ENCODE measurements at regions not wholly inside any gene's neighbourhood (a gene's known extent, or its start where the extent isn't known, plus 50 kb on each side); places are given as distances from the start of the nearest gene placed in this dataset.

DNA sequence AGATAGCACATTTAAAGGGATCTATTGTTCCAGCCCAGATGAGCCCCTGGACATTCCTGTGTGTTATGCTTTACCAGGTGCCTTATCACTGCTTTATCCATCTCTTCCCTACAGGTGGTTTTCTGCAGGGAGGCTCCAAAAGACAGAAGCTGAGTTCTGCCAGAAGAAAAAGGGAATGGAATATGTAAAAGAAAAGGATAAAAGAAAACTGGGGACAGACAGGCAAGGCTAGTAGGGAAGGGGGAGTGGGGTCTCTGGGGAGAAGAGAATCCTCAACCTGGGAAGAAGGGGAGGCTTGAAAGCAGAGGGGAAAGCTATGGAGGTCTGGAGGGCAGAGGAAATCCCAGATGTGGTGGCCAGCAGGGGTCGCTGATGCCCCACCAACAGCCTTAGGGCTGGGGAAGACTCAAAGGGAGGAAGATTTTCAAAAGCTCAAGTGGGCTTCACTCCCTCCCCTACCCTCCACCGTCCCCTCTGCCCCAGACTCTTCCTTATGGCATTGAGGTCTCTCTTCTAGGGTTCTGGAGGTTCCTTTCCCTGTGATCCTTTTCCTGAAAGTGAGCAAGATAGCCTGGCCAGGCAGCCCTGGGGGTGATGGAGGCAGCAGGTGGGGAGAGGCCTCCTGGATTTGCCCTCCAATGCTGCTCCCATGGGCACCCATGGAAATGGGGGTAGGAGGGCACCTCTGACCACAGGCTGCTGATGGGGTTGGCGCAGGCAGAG lies 178.1 kb upstream of the PKDCC start:
- no peaks in the 10 kb centered on the region for H3K27me3 ChIP-seq
- TF ChIP-seq POLR2A (IDR thresholded peaks at IDR 0.05): no peak
- TF ChIP-seq, protein P1, sequence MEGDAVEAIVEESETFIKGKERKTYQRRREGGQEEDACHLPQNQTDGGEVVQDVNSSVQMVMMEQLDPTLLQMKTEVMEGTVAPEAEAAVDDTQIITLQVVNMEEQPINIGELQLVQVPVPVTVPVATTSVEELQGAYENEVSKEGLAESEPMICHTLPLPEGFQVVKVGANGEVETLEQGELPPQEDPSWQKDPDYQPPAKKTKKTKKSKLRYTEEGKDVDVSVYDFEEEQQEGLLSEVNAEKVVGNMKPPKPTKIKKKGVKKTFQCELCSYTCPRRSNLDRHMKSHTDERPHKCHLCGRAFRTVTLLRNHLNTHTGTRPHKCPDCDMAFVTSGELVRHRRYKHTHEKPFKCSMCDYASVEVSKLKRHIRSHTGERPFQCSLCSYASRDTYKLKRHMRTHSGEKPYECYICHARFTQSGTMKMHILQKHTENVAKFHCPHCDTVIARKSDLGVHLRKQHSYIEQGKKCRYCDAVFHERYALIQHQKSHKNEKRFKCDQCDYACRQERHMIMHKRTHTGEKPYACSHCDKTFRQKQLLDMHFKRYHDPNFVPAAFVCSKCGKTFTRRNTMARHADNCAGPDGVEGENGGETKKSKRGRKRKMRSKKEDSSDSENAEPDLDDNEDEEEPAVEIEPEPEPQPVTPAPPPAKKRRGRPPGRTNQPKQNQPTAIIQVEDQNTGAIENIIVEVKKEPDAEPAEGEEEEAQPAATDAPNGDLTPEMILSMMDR (IDR thresholded peaks at IDR 0.05): peak; percentile 88 to 92 (median 90)
- DNase-seq (peak; percentile 75 to 76 (median 75)), ATAC-seq (peak; percentile 92 to 98 (median 96))
- intact Hi-C loops (cut with DNase I): loop anchor here (5.0 kb wide), 1 partner anchor 218 kb away; no protein-coding TSS in a partner anchor
- H3K4me1 ChIP-seq: no peaks in the 10 kb centered on the region
- no peaks in the 10 kb centered on the region for H3K9me3 ChIP-seq
- no peak overlapping the region for H3K27ac ChIP-seq
- 0% methylated on average over 2 of the region's 3 CpGs for WGBS (ENCODE audit: insufficient coverage, low coverage, low lambda C conversion rate, missing lambda C conversion rate)
- H3K36me3 ChIP-seq: no peaks in the 10 kb centered on the region
- H3K4me3 ChIP-seq: no peak overlapping the region

DNA sequence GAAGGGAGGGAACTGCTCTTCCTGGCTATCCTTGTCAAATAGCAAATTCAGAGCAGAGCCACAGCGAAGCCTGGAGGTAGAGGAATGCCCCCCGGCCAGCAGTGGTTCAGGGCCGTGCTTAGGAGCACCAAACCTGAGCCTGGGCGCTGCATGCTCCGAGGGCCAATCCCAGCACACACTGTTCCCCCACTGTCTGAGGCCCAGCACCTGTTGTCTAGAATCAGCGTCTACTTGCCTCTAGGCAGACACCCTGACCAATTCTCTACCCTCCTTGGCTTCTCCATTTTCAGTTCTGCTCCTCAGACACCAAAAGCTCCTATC lies 177.6 kb upstream of the PKDCC start:
- peak in 2 of 4 donors; percentile 11 to 12 for ATAC-seq
- WGBS (ENCODE audit: insufficient coverage, low coverage, low lambda C conversion rate, missing lambda C conversion rate): 80% methylated on average over 1 of the region's 6 CpGs

DNA sequence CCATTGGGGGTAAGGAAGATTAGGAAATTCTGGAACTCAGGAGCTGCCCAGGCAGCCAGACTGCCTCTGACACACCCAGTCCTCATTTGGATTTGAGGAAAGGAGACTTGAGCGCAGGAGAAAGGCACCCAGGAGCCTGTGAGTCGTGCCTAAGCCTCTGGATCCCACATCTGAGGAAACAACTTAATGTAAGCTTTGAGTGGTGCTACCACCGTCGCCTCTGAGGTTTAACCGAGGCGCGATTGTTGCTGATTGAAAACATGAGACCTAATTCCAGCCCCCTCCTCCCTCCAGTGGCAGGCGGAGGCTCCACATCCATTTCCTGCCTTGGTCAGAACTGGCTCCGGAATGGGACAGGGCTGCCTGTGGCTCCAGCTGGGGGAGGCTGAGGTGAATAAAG lies 176.7 kb upstream of the PKDCC start:
- intact Hi-C loops (cut with DNase I): loop anchor here in 1 of 2 donors (5.0 kb wide), 1 partner anchor 216 kb away; no protein-coding TSS in a partner anchor
- no peaks in the 10 kb centered on the region for H3K36me3 ChIP-seq
- 53% methylated on average over 3 of the region's 9 CpGs for WGBS (ENCODE audit: insufficient coverage, low coverage, low lambda C conversion rate, missing lambda C conversion rate)
- no peak overlapping the region for H3K27ac ChIP-seq
- DNase-seq (no peak), ATAC-seq (peak in 1 of 4 donors; percentile 4)
- TF ChIP-seq POLR2A (IDR thresholded peaks at IDR 0.05): no peak
- TF ChIP-seq, protein P1 (IDR thresholded peaks at IDR 0.05): peak in 2 of 4 donors; percentile 9
- no peak overlapping the region for H3K4me3 ChIP-seq
- H3K9me3 ChIP-seq: no peaks in the 10 kb centered on the region
- no peaks in the 10 kb centered on the region for H3K4me1 ChIP-seq
- H3K27me3 ChIP-seq: no peaks in the 10 kb centered on the region

More for the DNA sequence above, 177.6 kb upstream of the PKDCC start:
- DNase-seq: no peak
- no peaks in the 10 kb centered on the region for H3K9me3 ChIP-seq
- TF ChIP-seq, protein P1 (IDR thresholded peaks at IDR 0.05): no peak
- no peak for TF ChIP-seq POLR2A (IDR thresholded peaks at IDR 0.05)
- H3K36me3 ChIP-seq: no peaks in the 10 kb centered on the region
- H3K4me3 ChIP-seq: no peak overlapping the region
- H3K4me1 ChIP-seq: no peaks in the 10 kb centered on the region
- no peaks in the 10 kb centered on the region for H3K27me3 ChIP-seq
- intact Hi-C loops (cut with DNase I): loop anchor here in 1 of 2 donors (5.0 kb wide), 1 partner anchor 217 kb away; no protein-coding TSS in a partner anchor
- no peak overlapping the region for H3K27ac ChIP-seq

DNA sequence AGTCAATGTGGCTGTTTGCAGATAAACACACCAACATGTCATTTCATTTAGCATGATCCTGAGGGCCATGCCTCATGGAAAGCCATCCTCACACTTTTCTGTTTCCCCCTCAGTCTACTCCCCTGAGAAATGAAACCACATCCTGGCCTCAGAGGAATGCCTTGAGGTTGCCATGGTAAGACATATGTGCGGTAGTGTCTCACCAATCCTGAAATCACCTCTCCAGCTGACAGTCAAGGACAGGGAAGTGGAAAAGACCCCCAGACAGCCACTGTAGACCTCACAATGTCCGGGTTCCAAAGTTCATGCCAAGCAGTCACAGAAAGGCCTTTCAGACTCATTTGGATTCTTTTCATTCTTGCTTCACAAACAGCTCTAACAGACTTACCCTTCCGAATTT lies 175.2 kb upstream of the PKDCC start:
- Histone ChIP-seq H3K4me1 (no peaks in the 10 kb centered on the region), H3K9me3 (no peaks in the 10 kb centered on the region), H3K36me3 (no peaks in the 10 kb centered on the region), H3K4me3 (no peak overlapping the region), H3K27me3 (no peaks in the 10 kb centered on the region), H3K27ac (no peak overlapping the region)
- no peak for TF ChIP-seq POLR2A (IDR thresholded peaks at IDR 0.05)
- TF ChIP-seq, protein P1 (IDR thresholded peaks at IDR 0.05): no peak
- DNase-seq (no peak), ATAC-seq (no peak)
- intact Hi-C loops (cut with DNase I): loop anchor here in 1 of 2 donors (5.0 kb wide), 1 partner anchor 215 kb away; no protein-coding TSS in a partner anchor
- 71% methylated on average over 3 of the region's 3 CpGs for WGBS (ENCODE audit: insufficient coverage, low coverage, low lambda C conversion rate, missing lambda C conversion rate)
